Mesendoderm (in vitro differentiated cells): ENCODE measurements at regions not wholly inside any gene's neighbourhood (a gene's known extent, or its start where the extent isn't known, plus 50 kb on each side); places are given as distances from the start of the nearest gene placed in this dataset.
A peak's percentile ranks its signal among the peaks of the same experiment; 100 is the strongest.

Experiments used
- DNase-seq: peaks from one replicate; pipeline ENCODE4 v3.0.0; 2013
- H2AK5ac ChIP-seq: 2 replicates; pipeline ENCODE4 v1.6.1; 2013; ENCODE audit warnings: low read length, inconsistent platforms
- H2BK120ac ChIP-seq: 2 replicates; pipeline ENCODE4 v1.6.1; 2013; ENCODE audit warnings: low read depth, mild to moderate bottlenecking, low read length, moderate library complexity, mixed read lengths
- H2BK15ac ChIP-seq: replicated peaks from 2 replicates; pipeline ENCODE4 v1.6.1; 2013; ENCODE audit warnings: low read depth, mild to moderate bottlenecking, moderate library complexity
- H2BK5ac ChIP-seq: 2 replicates; pipeline ENCODE4 v1.6.1; 2013; ENCODE audit warnings: low read length, inconsistent platforms
- H3K18ac ChIP-seq: 2 replicates; pipeline ENCODE4 v1.6.1; 2013; ENCODE audit warnings: mild to moderate bottlenecking, low read length, mixed read lengths
- H3K23ac ChIP-seq: one replicate; pipeline ENCODE4 v1.6.1; 2013; ENCODE audit warnings: low read length
- H3K27ac ChIP-seq: 2 replicates; pipeline ENCODE4 v1.5.1; 2013; ENCODE audit warnings: low read depth, mild to moderate bottlenecking, inconsistent platforms, low read length, moderate library complexity
- H3K27me3 ChIP-seq: 2 replicates; pipeline ENCODE4 v1.6.1; 2013; ENCODE audit warnings: low read length, control low read depth, mild to moderate bottlenecking, inconsistent platforms; ENCODE audit not compliant: insufficient read depth, poor library complexity
- H3K36me3 ChIP-seq: 2 replicates; pipeline ENCODE4 v1.6.1; 2013; ENCODE audit warnings: low read length, inconsistent platforms; ENCODE audit not compliant: control insufficient read depth, insufficient read depth
- H3K4ac ChIP-seq: one replicate; pipeline ENCODE4 v1.6.1; 2013; ENCODE audit warnings: low read depth, mild to moderate bottlenecking, low read length, moderate library complexity
- H3K4me1 ChIP-seq: 2 replicates; pipeline ENCODE4 v1.6.1; 2013; ENCODE audit warnings: low read depth, low read length, inconsistent platforms; ENCODE audit not compliant: control insufficient read depth
- H3K4me2 ChIP-seq: 2 replicates; pipeline ENCODE4 v1.6.1; 2013; ENCODE audit warnings: low read length
- H3K4me3 ChIP-seq: 2 replicates; pipeline ENCODE4 v1.5.1; 2013; ENCODE audit warnings: mild to moderate bottlenecking, low read length
- H3K56ac ChIP-seq: one replicate; pipeline ENCODE4 v1.6.1; 2013; ENCODE audit warnings: low read length
- H3K79me1 ChIP-seq: 2 replicates; pipeline ENCODE4 v1.6.1; 2013; ENCODE audit warnings: low read length, inconsistent platforms
- H3K79me2 ChIP-seq: 2 replicates; pipeline ENCODE4 v1.6.1; 2013; ENCODE audit warnings: mild to moderate bottlenecking, low read length; ENCODE audit not compliant: control insufficient read depth, insufficient read depth
- H3K9ac ChIP-seq: 2 replicates; pipeline ENCODE4 v1.6.1; 2013; ENCODE audit warnings: low read length, inconsistent platforms
- H4K5ac ChIP-seq: one replicate; pipeline ENCODE4 v1.6.1; 2013; ENCODE audit warnings: low read length
- H4K8ac ChIP-seq: one replicate; pipeline ENCODE4 v1.6.1; 2013; ENCODE audit warnings: low read depth, mild to moderate bottlenecking, control low read depth, low read length, moderate library complexity
- WGBS: extraction: QIAGEN DNeasy Blood & Tissue Kit; methylation state at CpG from one replicate; pipeline ENCODE4 v1.1.7; 2013; ENCODE audit warnings: low lambda C conversion rate, missing lambda C conversion rate; ENCODE audit not compliant: insufficient coverage; ENCODE audit errors: extremely low coverage; 5-methylcytosine and 5-hydroxymethylcytosine counted together

- Histone ChIP-seq H3K56ac (no peak overlapping the region), H3K23ac (no peak overlapping the region), H4K5ac (no peak overlapping the region), H2BK15ac (no peak overlapping the region), H3K9ac (no peak overlapping the region), H3K4me1 (no peaks in the 10 kb centered on the region), H3K79me2 (no peaks in the 10 kb centered on the region), H2BK120ac (no peak overlapping the region), H3K36me3 (no peaks in the 10 kb centered on the region), H4K8ac (no peak overlapping the region), H3K4me2 (no peak overlapping the region), H2BK5ac (no peak overlapping the region), H3K4ac (no peak overlapping the region), H3K79me1 (no peaks in the 10 kb centered on the region), H3K18ac (no peak overlapping the region), H3K27me3 (no peaks in the 10 kb centered on the region), H3K27ac (no peak overlapping the region), H3K4me3 (no peak overlapping the region), H2AK5ac (no peak overlapping the region)
- no peak for DNase-seq
- WGBS, result no CpG with 5 or more reads among the region's 4 CpGs
These were observed 60.5 kb upstream of the PGRMC2 start for GRCh38 chr4:128347930-128348660.

- no CpG with 5 or more reads among the region's 4 CpGs for WGBS
- Histone ChIP-seq H2BK5ac (no peak overlapping the region), H3K4me1 (no peaks in the 10 kb centered on the region), H3K4ac (no peak overlapping the region), H3K56ac (peak overlapping the region; percentile 49), H3K4me3 (no peak overlapping the region), H3K79me2 (no peaks in the 10 kb centered on the region), H3K4me2 (no peak overlapping the region), H3K27me3 (no peaks in the 10 kb centered on the region), H3K36me3 (no peaks in the 10 kb centered on the region), H3K79me1 (no peaks in the 10 kb centered on the region), H3K18ac (no peak overlapping the region), H3K27ac (no peak overlapping the region), H4K8ac (no peak overlapping the region), H2AK5ac (no peak overlapping the region), H3K23ac (no peak overlapping the region), H2BK120ac (no peak overlapping the region), H4K5ac (no peak overlapping the region), H2BK15ac (no peak overlapping the region), H3K9ac (no peak overlapping the region)
- no peak for DNase-seq
These were observed 59.7 kb upstream of the PGRMC2 start for GRCh38 chr4:128347175-128347868.

DNA sequence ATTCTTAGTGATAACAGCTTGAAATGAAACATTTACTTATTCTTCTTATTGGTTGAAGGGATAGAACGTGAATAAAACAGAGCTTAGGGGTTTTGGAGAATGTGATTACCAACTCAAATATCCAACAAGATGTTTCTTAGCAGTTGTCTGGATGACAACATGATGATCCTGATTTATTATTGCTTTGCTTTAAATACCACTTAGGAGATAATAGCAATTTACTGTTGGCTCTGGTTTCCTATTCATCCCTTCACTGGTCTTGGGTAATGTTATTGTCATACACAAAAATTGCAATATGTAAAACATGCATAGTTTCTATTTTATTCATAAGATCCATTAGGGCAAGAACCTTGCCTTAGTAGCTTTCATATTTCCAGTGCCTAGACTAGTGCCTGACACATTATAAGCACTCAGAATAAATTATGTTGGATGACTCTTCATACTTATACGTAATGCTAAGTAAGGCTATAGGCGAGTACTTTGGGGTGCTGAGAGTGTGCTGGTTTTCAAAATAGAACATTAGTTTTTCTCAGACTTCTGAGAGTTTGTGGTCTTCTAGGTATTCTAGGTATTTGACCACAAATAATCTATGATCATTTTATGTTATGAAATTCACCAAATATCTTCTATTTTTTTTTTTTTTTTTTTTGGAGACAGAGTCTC lies 58.6 kb upstream of the PGRMC2 start:
- no peak overlapping the region for H3K4ac ChIP-seq
- H3K79me1 ChIP-seq, result no peaks in the 10 kb centered on the region
- no peak overlapping the region for H3K56ac ChIP-seq
- no peak overlapping the region for H2BK15ac ChIP-seq
- H3K23ac ChIP-seq, result no peak overlapping the region
- H3K9ac ChIP-seq, result no peak overlapping the region
- no CpG with 5 or more reads among the region's 3 CpGs for WGBS
- H2BK5ac ChIP-seq, result no peak overlapping the region
- H4K8ac ChIP-seq, result no peak overlapping the region
- H3K79me2 ChIP-seq, result no peaks in the 10 kb centered on the region
- H3K4me3 ChIP-seq, result no peak overlapping the region
- H3K4me2 ChIP-seq, result no peak overlapping the region
- no peak overlapping the region for H3K18ac ChIP-seq
- H3K27me3 ChIP-seq, result no peaks in the 10 kb centered on the region
- no peaks in the 10 kb centered on the region for H3K4me1 ChIP-seq
- no peak overlapping the region for H2AK5ac ChIP-seq
- H3K27ac ChIP-seq, result no peak overlapping the region
- no peak for DNase-seq
- no peak overlapping the region for H2BK120ac ChIP-seq
- no peak overlapping the region for H4K5ac ChIP-seq
- H3K36me3 ChIP-seq, result no peaks in the 10 kb centered on the region

DNA sequence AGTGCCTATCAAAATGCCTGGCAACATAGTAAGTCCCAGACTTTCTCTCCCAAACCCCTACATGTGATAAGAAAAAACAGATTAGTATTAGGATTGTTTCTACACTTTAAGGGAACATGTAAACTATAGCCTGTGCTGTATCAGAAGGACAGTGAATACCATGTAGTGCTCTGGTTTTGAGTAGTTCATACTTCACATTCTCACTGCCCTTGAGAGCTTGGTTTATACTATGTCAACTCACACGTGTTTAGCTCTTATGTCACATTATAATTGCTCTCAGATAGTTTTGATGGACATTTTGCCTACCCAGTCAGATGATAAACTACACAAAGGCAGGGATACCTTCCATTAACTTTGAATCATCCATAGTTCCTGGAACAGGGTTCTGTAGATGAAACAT lies 58.0 kb upstream of the PGRMC2 start:
- no CpG with 5 or more reads among the region's 1 CpG for WGBS
- Histone ChIP-seq H3K18ac (no peak overlapping the region), H4K8ac (no peak overlapping the region), H3K56ac (no peak overlapping the region), H3K9ac (no peak overlapping the region), H3K36me3 (no peaks in the 10 kb centered on the region), H3K4me3 (no peak overlapping the region), H3K4me1 (no peaks in the 10 kb centered on the region), H3K79me2 (no peaks in the 10 kb centered on the region), H3K4ac (no peak overlapping the region), H3K27me3 (no peaks in the 10 kb centered on the region), H3K4me2 (no peak overlapping the region), H2BK5ac (no peak overlapping the region), H2BK120ac (no peak overlapping the region), H3K23ac (no peak overlapping the region), H2AK5ac (no peak overlapping the region), H4K5ac (no peak overlapping the region), H3K27ac (no peak overlapping the region), H2BK15ac (no peak overlapping the region), H3K79me1 (no peaks in the 10 kb centered on the region)
- DNase-seq, result no peak

- H2AK5ac ChIP-seq, result no peak overlapping the region
- H2BK15ac ChIP-seq, result no peak overlapping the region
- no peak overlapping the region for H3K18ac ChIP-seq
- no peak overlapping the region for H3K56ac ChIP-seq
- H2BK120ac ChIP-seq, result no peak overlapping the region
- H2BK5ac ChIP-seq, result no peak overlapping the region
- DNase-seq, result no peak
- no peaks in the 10 kb centered on the region for H3K36me3 ChIP-seq
- no peak overlapping the region for H3K23ac ChIP-seq
- WGBS, result no CpG with 5 or more reads among the region's 1 CpG
- H4K5ac ChIP-seq, result no peak overlapping the region
- no peak overlapping the region for H4K8ac ChIP-seq
- H3K4me1 ChIP-seq, result no peaks in the 10 kb centered on the region
- H3K4me2 ChIP-seq, result no peak overlapping the region
- no peak overlapping the region for H3K4ac ChIP-seq
- H3K79me2 ChIP-seq, result no peaks in the 10 kb centered on the region
- no peak overlapping the region for H3K9ac ChIP-seq
- H3K27ac ChIP-seq, result no peak overlapping the region
- H3K4me3 ChIP-seq, result no peak overlapping the region
- H3K79me1 ChIP-seq, result no peaks in the 10 kb centered on the region
- H3K27me3 ChIP-seq, result no peaks in the 10 kb centered on the region
These were observed 55.1 kb upstream of the PGRMC2 start for GRCh38 chr4:128342762-128343161.
